ENCODE measurements at regions not wholly inside any gene's neighbourhood (a gene's known extent, or its start where the extent isn't known, plus 50 kb on each side); places are given as distances from the start of the nearest gene placed in this dataset.
A peak's percentile ranks its signal among the peaks of the same experiment; 100 is the strongest.

DNA sequence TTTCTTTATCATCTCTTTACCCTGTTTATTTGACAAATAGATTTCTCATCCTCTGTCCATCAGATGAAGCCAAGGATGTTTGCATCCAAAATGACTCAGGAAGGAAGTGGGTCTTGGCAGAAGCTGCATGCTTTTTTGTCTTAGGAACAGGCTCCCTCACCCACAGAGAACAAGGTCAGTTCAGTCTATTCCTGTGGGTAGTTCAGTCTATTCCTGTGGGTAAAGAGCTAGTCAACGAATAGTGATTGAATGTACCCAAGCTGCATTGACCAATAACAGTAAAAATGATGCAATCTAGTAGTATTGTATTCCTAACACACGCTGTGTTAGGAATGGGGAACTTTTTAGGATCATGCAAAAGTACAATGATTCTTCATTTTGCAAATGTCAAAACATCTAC is 290.8 kb upstream of the TANK start:
- DNase-seq (ENCODE audit: low read depth, low spot score): no peak

- no peak for DNase-seq (ENCODE audit: low read depth, low spot score)
These were observed 289.3 kb upstream of the TANK start for GRCh38 chr2:160870729-160871465.

DNA sequence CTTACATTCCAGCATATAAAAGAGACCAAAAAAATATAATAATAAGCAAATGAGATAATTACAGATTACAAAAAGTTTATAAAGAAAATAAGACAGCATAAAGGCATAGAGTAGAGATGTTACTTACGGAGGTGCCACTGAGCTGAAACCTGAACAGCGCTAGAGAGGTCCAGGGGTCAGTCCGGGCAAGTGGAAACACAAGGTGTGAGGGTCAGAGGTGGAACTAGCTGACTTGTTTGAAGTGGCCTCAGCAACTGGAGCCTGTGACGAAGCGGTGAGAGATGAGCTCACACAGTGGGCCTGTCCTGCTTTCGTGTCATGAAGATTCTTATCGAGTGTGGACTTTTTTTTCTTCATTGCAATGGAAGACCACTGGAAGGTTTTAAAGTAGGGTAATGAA is 288.3 kb upstream of the TANK start:
- DNase-seq (ENCODE audit: low read depth, low spot score): no peak

- DNase-seq (ENCODE audit: low read depth, low spot score): peak; percentile 14
These were observed 284.2 kb upstream of the TANK start for GRCh38 chr2:160876029-160876428.

DNA sequence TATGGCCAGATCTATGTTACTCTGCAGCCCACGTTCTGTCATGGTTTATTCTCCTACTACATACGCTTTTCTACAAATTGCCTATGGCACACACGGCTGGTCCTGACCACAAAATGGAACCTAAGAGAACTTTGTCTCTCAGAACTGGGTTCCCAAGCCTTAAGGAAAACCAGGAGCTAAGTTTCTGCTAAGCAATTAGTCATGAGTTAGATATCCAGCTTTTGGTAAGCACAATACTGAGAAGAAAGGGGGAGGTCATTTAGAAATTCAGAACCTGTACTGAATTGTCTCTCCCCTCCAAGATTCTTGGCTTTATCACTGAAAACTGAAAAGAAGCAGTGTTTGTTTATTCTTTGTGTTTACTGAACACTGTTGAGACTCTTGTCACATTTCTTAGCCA is 283.5 kb upstream of the TANK start:
- DNase-seq (ENCODE audit: low read depth, low spot score): no peak

- DNase-seq (ENCODE audit: low read depth, low spot score): no peak
These were observed 281.6 kb upstream of the TANK start for GRCh38 chr2:160878618-160879017.

GRCh38 chr2:160882906-160883305 is 277.3 kb upstream of the TANK start:
- no peak for DNase-seq (ENCODE audit: low read depth, low spot score)

- no peak for DNase-seq (ENCODE audit: low read depth, low spot score)
These were observed 276.2 kb upstream of the TANK start for GRCh38 chr2:160884056-160884455.

DNA sequence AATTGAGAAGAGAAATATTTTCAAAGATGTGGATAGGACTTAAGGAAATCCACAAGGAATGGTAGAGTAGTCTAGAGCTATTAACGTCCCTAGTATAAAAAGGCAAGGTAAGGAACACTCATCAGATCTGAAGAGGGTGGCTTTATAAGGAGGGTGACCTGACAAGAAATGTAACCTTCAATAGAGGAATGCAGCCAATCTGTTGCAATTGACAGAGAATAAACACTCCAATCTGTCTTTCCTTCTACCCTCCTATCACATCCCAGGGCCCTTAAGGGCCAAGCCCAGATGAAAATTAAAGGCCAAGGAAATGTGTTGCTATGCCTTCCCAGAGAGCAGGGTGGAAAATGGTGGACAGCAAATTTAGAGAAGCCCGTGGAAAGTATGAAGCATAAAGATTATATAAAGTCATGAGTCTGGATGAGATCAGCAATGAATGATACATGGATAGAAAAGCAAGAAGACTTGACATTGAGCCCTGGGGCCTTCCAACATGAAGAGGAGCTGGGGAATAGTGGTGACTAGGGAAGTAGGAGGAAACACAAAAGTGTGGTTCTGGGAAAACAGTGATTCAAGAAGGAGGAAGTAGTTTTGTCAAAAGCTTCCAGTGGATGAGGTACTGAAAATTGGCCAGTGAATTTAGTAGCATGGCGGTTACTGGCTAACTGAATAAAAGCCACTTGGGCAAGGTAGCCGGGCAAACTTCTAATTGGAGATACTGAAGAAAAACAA is 270.6 kb upstream of the TANK start:
- no peak for DNase-seq (ENCODE audit: low read depth, low spot score)

DNA sequence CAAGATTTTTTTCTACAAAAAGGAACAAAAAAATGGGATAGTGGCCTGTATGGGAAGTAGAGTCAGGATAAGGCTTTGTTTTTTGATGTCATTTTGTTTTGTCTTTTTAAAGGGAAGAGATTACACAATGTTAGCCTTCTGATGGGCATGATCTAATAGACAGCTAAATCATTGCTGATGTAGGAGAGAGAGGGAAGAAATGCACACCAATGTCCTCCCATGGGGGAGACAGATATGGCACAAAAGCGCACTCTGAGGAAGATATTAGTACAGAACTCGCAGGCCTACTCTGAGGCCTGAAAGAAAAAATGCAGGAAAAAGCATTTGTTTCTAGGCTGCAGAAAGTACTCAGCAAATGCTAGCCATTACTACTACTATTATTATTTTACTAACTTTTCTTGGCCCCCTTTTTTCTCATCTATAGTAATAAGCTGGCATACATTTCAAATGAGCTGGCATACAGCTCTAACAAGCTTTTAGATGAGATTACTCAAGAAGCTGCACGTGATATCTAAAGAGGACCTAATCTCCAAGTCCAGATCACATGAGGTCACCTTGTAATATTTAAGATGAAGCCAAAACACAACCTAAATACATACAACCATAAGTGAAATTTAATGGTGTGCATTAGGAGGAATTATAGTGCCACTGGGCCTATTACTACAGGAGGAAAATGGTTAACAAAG is 269.4 kb upstream of the TANK start:
- DNase-seq (ENCODE audit: low read depth, low spot score): no peak

DNA sequence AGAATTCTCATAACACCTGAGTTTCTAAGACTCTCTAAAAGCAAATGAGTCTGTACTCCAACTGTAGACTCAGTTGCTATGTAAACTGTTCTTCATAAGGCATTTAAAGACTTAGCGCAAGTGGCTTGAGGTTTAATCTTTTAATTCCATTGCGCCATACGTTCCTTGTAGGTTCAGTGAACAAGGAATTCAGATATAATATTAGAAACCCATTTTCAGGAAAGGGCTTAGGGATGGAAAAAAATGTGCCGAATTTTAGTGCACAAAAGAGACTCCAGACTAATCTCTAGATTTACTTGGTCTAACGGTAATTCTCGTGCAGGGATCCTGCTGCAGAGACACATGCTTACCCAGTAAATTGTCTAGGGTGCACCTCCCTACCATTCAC is 268.9 kb upstream of the TANK start:
- DNase-seq (ENCODE audit: low read depth, low spot score): no peak

GRCh38 chr2:160892204-160892603 is 268.0 kb upstream of the TANK start:
- no peak for DNase-seq (ENCODE audit: low read depth, low spot score)

- DNase-seq (ENCODE audit: low read depth, low spot score): no peak
These were observed 266.6 kb upstream of the TANK start for GRCh38 chr2:160893581-160893980.

GRCh38 chr2:160898581-160899307 is 261.5 kb upstream of the TANK start:
- DNase-seq (ENCODE audit: low read depth, low spot score): no peak

GRCh38 chr2:160901613-160902012 is 258.6 kb upstream of the TANK start:
- DNase-seq (ENCODE audit: low read depth, low spot score): no peak

DNA sequence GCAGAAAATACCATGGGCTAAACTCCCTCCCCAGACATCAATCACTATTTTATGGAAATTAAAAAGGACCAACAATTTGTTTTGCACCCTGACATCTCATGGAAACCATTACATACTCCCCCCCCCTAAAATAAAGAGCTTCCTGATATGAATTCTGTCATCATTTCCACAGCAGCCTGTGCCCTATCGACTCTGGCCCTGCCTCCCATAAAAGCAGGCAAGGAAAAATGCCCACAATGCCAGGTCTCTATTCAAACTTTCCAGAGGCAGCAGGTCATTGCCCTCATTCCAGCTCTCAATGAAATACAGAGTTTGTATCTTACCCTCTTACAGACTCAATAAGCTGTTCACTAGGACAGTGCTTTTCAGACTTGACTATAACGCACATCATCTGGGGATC is 254.4 kb upstream of the TANK start:
- DNase-seq (ENCODE audit: low read depth, low spot score): no peak

- DNase-seq (ENCODE audit: low read depth, low spot score): peak; percentile 13
These were observed 253.3 kb upstream of the TANK start for GRCh38 chr2:160906878-160907277.

DNA sequence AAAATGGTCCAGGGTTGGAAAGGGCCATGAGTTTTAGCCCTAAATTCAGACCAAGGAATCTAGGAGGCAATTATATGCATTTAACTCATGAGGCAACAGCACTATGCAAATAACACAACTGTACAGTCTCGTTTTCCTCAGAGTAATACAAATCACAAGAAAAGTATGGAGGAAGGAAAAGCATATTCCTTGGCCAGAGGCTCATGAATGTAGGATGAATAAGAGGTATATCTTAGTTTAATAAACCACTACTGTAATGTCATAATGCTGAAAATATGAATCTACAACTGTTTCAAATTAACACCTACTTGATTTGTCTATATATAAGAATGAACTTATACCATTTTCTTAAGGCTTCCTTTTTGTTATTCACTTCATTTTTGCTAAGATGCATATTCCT is 252.5 kb upstream of the TANK start:
- no peak for DNase-seq (ENCODE audit: low read depth, low spot score)

- DNase-seq (ENCODE audit: low read depth, low spot score): no peak
These were observed 252.1 kb upstream of the TANK start for GRCh38 chr2:160908157-160908556.

GRCh38 chr2:160909781-160910242 is 250.4 kb upstream of the TANK start:
- DNase-seq (ENCODE audit: low read depth, low spot score): no peak

DNA sequence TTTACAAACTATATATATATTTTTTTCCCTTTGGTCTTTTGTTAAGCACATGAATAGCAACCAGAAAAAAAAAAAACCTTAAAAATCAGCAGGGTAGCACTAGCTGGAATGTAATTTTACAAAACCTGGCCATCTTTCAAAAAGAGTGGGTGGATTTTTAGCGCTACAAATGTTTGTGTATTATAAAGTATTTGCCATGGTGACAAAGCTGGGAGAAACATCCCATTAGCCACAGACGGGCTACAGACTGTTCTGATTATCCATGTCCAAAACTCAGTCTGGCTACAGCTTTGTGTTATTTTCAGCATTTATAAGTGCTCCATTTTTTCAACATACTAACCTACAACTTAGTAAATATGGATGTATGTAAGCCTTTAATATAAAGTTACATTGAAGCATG is 249.5 kb upstream of the TANK start:
- no peak for DNase-seq (ENCODE audit: low read depth, low spot score)

GRCh38 chr2:160911258-160911657 is 249.0 kb upstream of the TANK start:
- DNase-seq (ENCODE audit: low read depth, low spot score): no peak
